Activated naive CD4-positive, alpha-beta T cell treated with anti-CD3 and anti-CD28 coated beads for 36 hours (primary cell): ENCODE measurements at regions not wholly inside any gene's neighbourhood (a gene's known extent, or its start where the extent isn't known, plus 50 kb on each side); places are given as distances from the start of the nearest gene placed in this dataset.
"Not testable (repeated sequence)": the region's sequence is repeated elsewhere in the genome, so short reads cannot be mapped to it uniquely, and the experiment has no call there.

Experiments
- CTCF ChIA-PET: fragments of 350-600 bp; sonication (Branson Sonifier 250); formaldehyde crosslinking; loops from one replicate; lab custom pipeline; 2021; ENCODE audit warnings: antibody characterized with exemption; lab: Charles Lee
- DNase-seq: peaks from one replicate; pipeline ENCODE4 v3.0.0-alpha.2; 2020
- H3K27ac Mint-ChIP-seq: one replicate; pipeline ENCODE4 v1.8.0; 2021; ENCODE audit warnings: mild to moderate bottlenecking, mixed read lengths
- H3K27me3 Mint-ChIP-seq: one replicate; pipeline ENCODE4 v1.8.0; 2021; ENCODE audit warnings: low read depth, mixed read lengths
- H3K36me3 Mint-ChIP-seq: one replicate; pipeline ENCODE4 v1.8.0; 2021; ENCODE audit warnings: low read depth, mixed read lengths
- H3K4me1 Mint-ChIP-seq: one replicate; pipeline ENCODE4 v1.8.0; 2021; ENCODE audit warnings: low read depth, mixed read lengths
- H3K4me3 Mint-ChIP-seq: one replicate; pipeline ENCODE4 v1.8.0; 2021; ENCODE audit warnings: mild to moderate bottlenecking, moderate library complexity, mixed read lengths
- H3K9me3 Mint-ChIP-seq: one replicate; pipeline ENCODE4 v1.8.0; 2021; ENCODE audit warnings: mixed read lengths
- intact Hi-C: fragments of 100-400 bp; cut with micrococcal nuclease; formaldehyde crosslinking; loops from one replicate; pipeline ENCODE4 v1.15.1; 2023

DNA sequence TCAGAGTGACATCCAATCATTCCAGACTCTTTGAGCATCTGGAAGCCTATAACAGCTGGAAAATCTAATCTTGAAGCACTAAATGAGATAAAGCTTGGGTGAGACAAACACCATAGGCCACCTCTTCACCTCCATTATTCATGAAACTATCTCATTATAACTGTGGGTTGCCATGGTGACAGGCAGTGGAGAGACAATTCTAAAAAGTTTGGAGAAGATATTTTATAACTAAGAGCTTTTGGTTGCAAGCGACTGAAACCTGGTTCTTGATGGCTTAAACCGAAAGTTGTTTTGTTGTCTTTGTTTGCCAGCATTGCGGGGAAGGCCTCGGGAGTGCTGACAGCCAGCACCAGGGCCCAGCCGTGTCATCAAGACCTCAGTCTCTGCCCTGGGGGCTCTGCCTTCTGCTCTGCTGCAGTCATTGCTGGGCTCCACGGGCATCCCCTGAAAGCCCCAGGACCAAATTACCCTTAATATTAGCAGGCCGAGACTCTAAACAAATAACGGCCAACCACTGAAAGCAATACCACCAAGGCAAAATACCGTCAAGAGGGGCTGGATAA lies 353.6 kb upstream of the SFSWAP start:
- H3K4me1 Mint-ChIP-seq = no peaks in the 10 kb centered on the region
- DNase-seq = no peak
- H3K36me3 Mint-ChIP-seq = no peaks in the 10 kb centered on the region
- no peak overlapping the region for H3K27ac Mint-ChIP-seq
- H3K4me3 Mint-ChIP-seq = no peak overlapping the region
- CTCF ChIA-PET = no interaction called here
- no peaks in the 10 kb centered on the region for H3K9me3 Mint-ChIP-seq
- intact Hi-C loops = no loop called here
- H3K27me3 Mint-ChIP-seq = peaks cover 5% of the 10 kb centered on the region

- no peak overlapping the region for H3K4me3 Mint-ChIP-seq
- H3K36me3 Mint-ChIP-seq = no peaks in the 10 kb centered on the region
- H3K4me1 Mint-ChIP-seq = no peaks in the 10 kb centered on the region
- H3K27me3 Mint-ChIP-seq = peaks cover 5% of the 10 kb centered on the region
- intact Hi-C loops = no loop called here
- CTCF ChIA-PET = no interaction called here
- no peak overlapping the region for H3K27ac Mint-ChIP-seq
- no peaks in the 10 kb centered on the region for H3K9me3 Mint-ChIP-seq
- DNase-seq = no peak
Measured at GRCh38 chr12:131357920-131358319, 353.0 kb upstream of the SFSWAP start.

DNA sequence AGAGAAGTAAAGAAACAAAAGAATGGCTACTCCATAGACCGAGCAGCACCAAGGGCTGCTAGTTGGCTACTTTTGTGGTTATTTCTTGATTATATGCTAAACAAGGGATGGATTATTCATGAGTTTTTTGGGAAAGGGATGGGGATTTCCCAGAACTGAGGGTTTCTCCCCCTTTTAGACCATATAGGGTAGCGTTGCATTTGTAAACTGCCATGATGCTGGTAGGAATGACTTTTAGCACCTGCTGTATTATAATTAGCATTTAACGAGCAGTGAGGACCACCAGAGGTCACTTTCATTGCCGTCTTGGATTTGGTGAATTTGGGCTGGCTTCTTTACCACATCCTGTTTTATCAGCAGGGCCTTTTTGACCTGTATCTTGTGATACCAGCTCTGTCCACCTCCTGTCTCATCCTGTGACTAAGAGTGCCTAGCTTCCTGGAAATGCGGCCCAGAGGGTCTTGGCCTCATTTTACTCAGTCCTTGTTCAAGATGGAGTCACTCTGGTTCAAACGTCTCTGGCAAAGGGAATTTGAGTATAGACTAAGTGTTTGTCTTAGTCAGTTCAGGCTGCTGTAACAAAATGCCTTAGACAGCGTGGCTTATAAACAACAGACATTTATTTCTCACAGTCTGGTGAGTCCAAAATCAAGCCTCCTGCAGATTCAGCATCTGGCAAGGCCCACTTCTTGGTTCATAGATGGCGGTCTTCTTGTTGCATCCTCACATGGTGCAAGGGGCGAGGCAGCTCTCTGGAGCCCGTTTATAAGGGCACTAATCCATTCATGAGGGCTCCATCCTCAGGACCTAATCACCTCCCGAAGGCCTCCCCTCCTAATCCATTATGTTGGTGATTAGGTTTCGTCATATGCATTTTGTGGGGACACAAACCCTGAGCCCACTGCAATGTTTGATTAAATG lies 348.3 kb upstream of the SFSWAP start:
- H3K4me3 Mint-ChIP-seq = no peak overlapping the region
- no peaks in the 10 kb centered on the region for H3K36me3 Mint-ChIP-seq
- CTCF ChIA-PET = no interaction called here
- no peaks in the 10 kb centered on the region for H3K9me3 Mint-ChIP-seq
- no peak for DNase-seq
- no peak overlapping the region for H3K27ac Mint-ChIP-seq
- no peaks in the 10 kb centered on the region for H3K27me3 Mint-ChIP-seq
- H3K4me1 Mint-ChIP-seq = no peaks in the 10 kb centered on the region
- intact Hi-C loops = no loop called here

DNA sequence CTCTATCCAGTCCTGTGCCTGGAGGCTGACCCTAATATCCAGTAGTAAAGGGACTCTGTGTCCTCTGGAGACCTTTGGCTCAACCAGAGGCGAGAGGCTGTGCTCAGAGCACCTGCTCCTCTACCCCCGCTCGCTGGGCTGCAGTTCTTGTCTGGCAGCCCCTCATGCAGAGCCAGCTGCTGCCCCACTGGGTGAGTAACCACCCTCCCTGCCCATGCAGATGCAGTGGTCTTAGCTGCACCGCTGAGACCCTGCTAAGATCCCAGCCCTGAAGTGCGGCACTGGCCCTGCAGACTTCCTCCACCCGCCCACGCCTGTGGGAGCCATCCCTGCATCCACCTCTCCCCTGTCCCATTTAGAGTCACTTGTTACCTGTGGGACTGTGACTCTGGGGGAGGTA lies 347.5 kb upstream of the SFSWAP start:
- no peak for DNase-seq
- no peaks in the 10 kb centered on the region for H3K36me3 Mint-ChIP-seq
- H3K27ac Mint-ChIP-seq = no peak overlapping the region
- H3K4me3 Mint-ChIP-seq = no peak overlapping the region
- H3K27me3 Mint-ChIP-seq = no peaks in the 10 kb centered on the region
- H3K9me3 Mint-ChIP-seq = no peaks in the 10 kb centered on the region
- no peaks in the 10 kb centered on the region for H3K4me1 Mint-ChIP-seq
- intact Hi-C loops = no loop called here
- CTCF ChIA-PET = no interaction called here

DNA sequence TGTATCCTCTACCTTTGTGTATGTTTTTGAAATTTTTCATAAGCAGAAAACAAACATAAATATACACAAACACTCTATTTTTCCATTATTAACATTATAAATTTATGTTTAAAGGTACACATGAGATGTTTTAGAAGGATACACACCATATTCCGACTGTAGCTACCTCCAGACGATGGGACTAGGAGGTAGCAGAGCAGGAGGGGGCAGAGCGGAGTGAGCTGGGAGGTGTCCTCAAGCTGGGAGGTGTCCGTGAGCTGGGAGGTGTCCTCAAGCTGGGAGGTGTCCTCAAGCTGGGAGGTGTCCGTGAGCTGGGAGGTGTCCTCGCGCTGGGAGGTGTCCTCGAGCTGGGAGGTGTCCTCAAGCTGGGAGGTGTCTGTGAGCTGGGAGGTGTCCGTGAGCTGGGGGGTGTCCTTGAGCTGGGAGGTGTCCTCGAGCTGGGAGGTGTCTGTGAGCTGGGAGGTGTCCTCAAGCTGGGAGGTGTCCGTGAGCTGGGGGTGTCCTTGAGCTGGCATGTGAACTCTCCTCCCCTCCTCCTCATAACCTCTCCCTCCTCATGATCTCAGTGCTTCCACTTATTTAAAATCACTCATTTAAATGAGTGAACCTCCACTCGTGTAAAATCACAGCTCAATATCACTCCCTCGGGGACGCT lies 346.9 kb upstream of the SFSWAP start:
- no peak overlapping the region for H3K4me3 Mint-ChIP-seq
- H3K9me3 Mint-ChIP-seq = no peaks in the 10 kb centered on the region
- H3K27me3 Mint-ChIP-seq = no peaks in the 10 kb centered on the region
- no peaks in the 10 kb centered on the region for H3K4me1 Mint-ChIP-seq
- H3K27ac Mint-ChIP-seq = no peak overlapping the region
- CTCF ChIA-PET = no interaction called here
- no peaks in the 10 kb centered on the region for H3K36me3 Mint-ChIP-seq
- intact Hi-C loops = no loop called here
- no peak for DNase-seq

DNA sequence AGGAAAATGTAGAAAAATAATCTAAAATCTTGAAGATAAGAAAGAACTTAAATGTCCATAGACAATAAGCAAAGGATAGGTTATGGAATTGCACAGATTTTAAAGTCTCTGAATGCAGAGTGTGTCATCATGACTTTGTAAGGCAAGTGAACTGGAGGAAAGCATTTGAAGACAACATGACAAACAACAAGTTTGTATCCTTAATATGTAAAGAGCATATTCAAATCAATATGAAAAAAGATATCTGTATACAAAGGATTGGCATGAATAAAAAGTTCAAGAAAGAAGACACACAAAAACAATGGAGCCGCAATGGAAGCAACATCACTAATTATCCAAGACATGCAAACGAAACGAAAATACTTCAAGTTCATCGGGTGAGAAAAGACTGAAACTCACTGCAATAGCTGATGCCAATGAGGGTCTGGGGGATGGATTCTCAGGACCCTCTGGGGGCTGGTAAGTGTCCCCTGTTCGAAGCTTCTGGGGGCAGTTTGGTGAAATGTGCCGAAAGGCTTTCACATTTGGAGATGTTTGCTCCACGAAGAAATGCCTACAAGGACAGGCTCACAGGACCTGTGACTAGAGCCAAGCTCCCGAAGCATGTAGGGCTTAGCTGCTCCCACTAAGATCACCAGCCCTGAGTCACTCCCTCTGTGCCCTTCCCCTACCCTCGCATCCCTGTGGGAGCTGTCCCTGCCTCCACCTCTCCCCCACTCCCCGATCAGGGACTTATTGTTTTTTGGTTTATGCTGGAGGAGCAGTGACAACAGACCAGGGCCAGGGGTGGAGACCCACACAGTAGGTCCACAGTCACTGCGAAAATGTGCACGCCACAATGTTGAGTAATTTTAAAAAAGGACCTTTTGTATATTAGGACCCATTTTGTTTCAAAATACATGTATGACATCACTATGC lies 345.7 kb upstream of the SFSWAP start:
- DNase-seq = no peak
- no peaks in the 10 kb centered on the region for H3K9me3 Mint-ChIP-seq
- no peak overlapping the region for H3K27ac Mint-ChIP-seq
- H3K36me3 Mint-ChIP-seq = no peaks in the 10 kb centered on the region
- intact Hi-C loops = no loop called here
- H3K4me3 Mint-ChIP-seq = no peak overlapping the region
- no peaks in the 10 kb centered on the region for H3K4me1 Mint-ChIP-seq
- CTCF ChIA-PET = no interaction called here
- no peaks in the 10 kb centered on the region for H3K27me3 Mint-ChIP-seq

- Mint-ChIP-seq H3K36me3 (no peaks in the 10 kb centered on the region), H3K27me3 (no peaks in the 10 kb centered on the region), H3K4me1 (no peaks in the 10 kb centered on the region), H3K27ac (no peak overlapping the region), H3K9me3 (no peaks in the 10 kb centered on the region), H3K4me3 (no peak overlapping the region)
- DNase-seq = no peak
- intact Hi-C loops = no loop called here
- CTCF ChIA-PET = no interaction called here
Measured at GRCh38 chr12:131365821-131366260, 345.0 kb upstream of the SFSWAP start.

DNA sequence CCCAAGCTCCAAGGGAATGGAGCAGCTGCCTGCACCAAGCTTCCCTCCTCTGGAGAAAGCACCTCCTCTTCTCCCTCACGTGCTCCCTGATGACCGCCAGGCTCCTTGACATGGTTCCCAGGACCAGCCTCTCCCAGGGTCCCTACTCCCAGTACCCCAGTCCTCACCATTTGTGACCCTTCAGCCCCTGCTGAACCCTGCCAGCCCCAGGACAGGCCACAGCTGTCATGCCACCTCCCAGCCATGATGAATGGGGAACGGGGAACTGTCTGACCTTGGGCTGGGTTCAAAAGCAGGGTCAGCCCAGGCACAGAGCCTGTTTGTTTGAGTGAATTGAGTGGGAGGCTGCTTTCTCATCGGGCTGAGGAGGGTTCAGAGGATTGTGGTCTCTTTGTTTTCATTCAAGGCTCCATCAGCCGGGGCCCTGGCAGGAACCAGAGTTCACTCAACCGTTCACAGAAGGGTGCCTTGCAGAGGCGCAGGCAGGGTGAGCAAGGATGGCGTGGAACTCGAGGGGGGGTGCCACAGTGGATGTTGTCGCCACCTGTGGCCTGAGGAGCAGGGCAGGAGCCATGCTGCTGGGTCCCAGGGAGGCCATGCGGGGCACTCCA lies 344.5 kb upstream of the SFSWAP start:
- no peaks in the 10 kb centered on the region for H3K36me3 Mint-ChIP-seq
- no peak overlapping the region for H3K4me3 Mint-ChIP-seq
- CTCF ChIA-PET = no interaction called here
- H3K27me3 Mint-ChIP-seq = no peaks in the 10 kb centered on the region
- intact Hi-C loops = no loop called here
- no peaks in the 10 kb centered on the region for H3K9me3 Mint-ChIP-seq
- no peak for DNase-seq
- H3K27ac Mint-ChIP-seq = no peak overlapping the region
- no peaks in the 10 kb centered on the region for H3K4me1 Mint-ChIP-seq

- not testable (repeated sequence) for H3K9me3 Mint-ChIP-seq
Measured at GRCh38 chr12:131367067-131367982, 343.6 kb upstream of the SFSWAP start.

GRCh38 chr12:131367983-131368667 lies 342.8 kb upstream of the SFSWAP start:
- peaks cover under 1% of the 10 kb centered on the region for H3K27me3 Mint-ChIP-seq

More at GRCh38 chr12:131367067-131367982, 343.6 kb upstream of the SFSWAP start:
- H3K4me3 Mint-ChIP-seq, H3K36me3 Mint-ChIP-seq, CTCF ChIA-PET, H3K27me3 Mint-ChIP-seq, H3K27ac Mint-ChIP-seq, H3K4me1 Mint-ChIP-seq, DNase-seq, intact Hi-C loops: not testable (repeated sequence)

GRCh38 chr12:131368668-131369071 lies 342.2 kb upstream of the SFSWAP start:
- no peaks in the 10 kb centered on the region for H3K9me3 Mint-ChIP-seq
- H3K27me3 Mint-ChIP-seq = peaks cover 2% of the 10 kb centered on the region
- DNase-seq = no peak
- no peaks in the 10 kb centered on the region for H3K4me1 Mint-ChIP-seq
- no peak overlapping the region for H3K27ac Mint-ChIP-seq
- intact Hi-C loops = no loop called here
- H3K4me3 Mint-ChIP-seq = no peak overlapping the region
- CTCF ChIA-PET = no interaction called here
- no peaks in the 10 kb centered on the region for H3K36me3 Mint-ChIP-seq

More at GRCh38 chr12:131367983-131368667, 342.8 kb upstream of the SFSWAP start:
- Mint-ChIP-seq H3K4me1 (no peaks in the 10 kb centered on the region), H3K4me3 (no peak overlapping the region), H3K9me3 (no peaks in the 10 kb centered on the region), H3K36me3 (no peaks in the 10 kb centered on the region), H3K27ac (no peak overlapping the region)
- intact Hi-C loops = no loop called here
- CTCF ChIA-PET = no interaction called here
- no peak for DNase-seq
